ENCODE measurements at regions not wholly inside any gene's neighbourhood (a gene's known extent, or its start where the extent isn't known, plus 50 kb on each side); places are given as distances from the start of the nearest gene placed in this dataset.

- H3K27me3 ChIP-seq: no peaks in the 10 kb centered on the region
- H3K4me1 ChIP-seq: no peaks in the 10 kb centered on the region
- no peaks in the 10 kb centered on the region for H3K9me3 ChIP-seq
- 68% methylated on average over 2 of the region's 2 CpGs for WGBS
- H3K36me3 ChIP-seq: no peaks in the 10 kb centered on the region
- DNase-seq (ENCODE audit: low spot score in 2 of 2): no peak
- no peak overlapping the region for H3K27ac ChIP-seq
- TF ChIP-seq POLR2AphosphoS5 (IDR thresholded peaks at IDR 0.05) (no peak), POLR2A (IDR thresholded peaks at IDR 0.05) (no peak), EP300 (IDR thresholded peaks at IDR 0.05) (no peak), CTCF (IDR thresholded peaks at IDR 0.05) (no peak)
- no peak overlapping the region for H3K4me3 ChIP-seq
These were observed 360.8 kb downstream of the GRB14 start for GRCh38 chr2:164260506-164260905.

DNA sequence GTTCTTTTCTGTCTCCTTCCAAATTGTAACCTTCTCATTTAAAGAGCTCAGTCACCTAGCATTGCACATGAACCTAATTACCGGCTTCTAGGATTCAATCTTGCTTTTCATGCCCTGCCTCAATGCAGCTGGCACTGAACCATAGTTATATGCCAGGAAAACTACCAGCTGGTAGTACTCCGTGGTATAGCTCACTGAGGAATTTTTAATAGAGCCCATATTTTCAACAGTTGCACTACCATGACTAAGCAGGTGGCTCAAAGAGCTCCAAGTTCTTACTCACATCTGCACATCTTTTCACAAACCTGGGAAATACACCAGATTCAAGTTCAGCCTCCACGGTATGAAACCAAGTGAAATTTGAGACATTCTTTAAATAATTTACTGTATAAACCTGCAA is 363.5 kb downstream of the GRB14 start:
- H3K4me3 ChIP-seq: no peak overlapping the region
- WGBS: 33% methylated on average over 3 of the region's 3 CpGs
- TF ChIP-seq POLR2A (IDR thresholded peaks at IDR 0.05) (no peak), POLR2AphosphoS5 (IDR thresholded peaks at IDR 0.05) (no peak)
- no peaks in the 10 kb centered on the region for H3K27me3 ChIP-seq
- H3K36me3 ChIP-seq: no peaks in the 10 kb centered on the region
- no peaks in the 10 kb centered on the region for H3K4me1 ChIP-seq
- no peak overlapping the region for H3K27ac ChIP-seq
- H3K9me3 ChIP-seq: no peaks in the 10 kb centered on the region
- no peak for DNase-seq (ENCODE audit: low spot score in 2 of 2)

- WGBS: 60% methylated on average over 2 of the region's 2 CpGs
- no peaks in the 10 kb centered on the region for H3K36me3 ChIP-seq
- no peak for TF ChIP-seq CTCF (IDR thresholded peaks at IDR 0.05)
- TF ChIP-seq EP300 (IDR thresholded peaks at IDR 0.05): no peak
- no peak for TF ChIP-seq POLR2A (IDR thresholded peaks at IDR 0.05)
- TF ChIP-seq POLR2AphosphoS5 (IDR thresholded peaks at IDR 0.05): no peak
- H3K4me1 ChIP-seq: no peaks in the 10 kb centered on the region
- no peaks in the 10 kb centered on the region for H3K9me3 ChIP-seq
- no peak overlapping the region for H3K27ac ChIP-seq
- H3K27me3 ChIP-seq: no peaks in the 10 kb centered on the region
- H3K4me3 ChIP-seq: no peak overlapping the region
- no peak for DNase-seq (ENCODE audit: low spot score in 2 of 2)
These were observed 368.6 kb downstream of the GRB14 start for GRCh38 chr2:164252568-164253287.

GRCh38 chr2:164243315-164243714 is 378.0 kb downstream of the GRB14 start:
- TF ChIP-seq POLR2AphosphoS5 (IDR thresholded peaks at IDR 0.05) (no peak), CTCF (IDR thresholded peaks at IDR 0.05) (no peak)
- no peaks in the 10 kb centered on the region for H3K9me3 ChIP-seq

GRCh38 chr2:164242409-164242808 is 378.9 kb downstream of the GRB14 start:
- Histone ChIP-seq H3K27me3 (no peaks in the 10 kb centered on the region), H3K9me3 (no peaks in the 10 kb centered on the region), H3K4me1 (no peaks in the 10 kb centered on the region), H3K4me3 (no peak overlapping the region), H3K36me3 (no peaks in the 10 kb centered on the region), H3K27ac (no peak overlapping the region)
- DNase-seq (ENCODE audit: low spot score in 2 of 2): no peak
- 85% methylated on average over 3 of the region's 3 CpGs for WGBS
- TF ChIP-seq POLR2AphosphoS5 (IDR thresholded peaks at IDR 0.05) (no peak), CTCF (IDR thresholded peaks at IDR 0.05) (no peak), POLR2A (IDR thresholded peaks at IDR 0.05) (no peak), EP300 (IDR thresholded peaks at IDR 0.05) (no peak)

More at GRCh38 chr2:164243315-164243714, 378.0 kb downstream of the GRB14 start:
- Histone ChIP-seq H3K4me3 (no peak overlapping the region), H3K27me3 (no peaks in the 10 kb centered on the region), H3K36me3 (no peaks in the 10 kb centered on the region), H3K27ac (no peak overlapping the region), H3K4me1 (no peaks in the 10 kb centered on the region)
- no peak for DNase-seq (ENCODE audit: low spot score in 2 of 2)

GRCh38 chr2:164234074-164234473 is 387.2 kb downstream of the GRB14 start:
- Histone ChIP-seq H3K27ac (no peak overlapping the region), H3K4me1 (no peaks in the 10 kb centered on the region), H3K9me3 (no peaks in the 10 kb centered on the region), H3K27me3 (no peaks in the 10 kb centered on the region), H3K36me3 (no peaks in the 10 kb centered on the region), H3K4me3 (no peak overlapping the region)
- no peak for TF ChIP-seq POLR2AphosphoS5 (IDR thresholded peaks at IDR 0.05)
- WGBS: 72% methylated on average over 1 of the region's 1 CpG
- DNase-seq (ENCODE audit: low spot score in 2 of 2): no peak

Measured in suprapubic skin (tissue), 4 donors.